ENCODE measurements at regions not wholly inside any gene's neighbourhood (a gene's known extent, or its start where the extent isn't known, plus 50 kb on each side); places are given as distances from the start of the nearest gene placed in this dataset.

DNA sequence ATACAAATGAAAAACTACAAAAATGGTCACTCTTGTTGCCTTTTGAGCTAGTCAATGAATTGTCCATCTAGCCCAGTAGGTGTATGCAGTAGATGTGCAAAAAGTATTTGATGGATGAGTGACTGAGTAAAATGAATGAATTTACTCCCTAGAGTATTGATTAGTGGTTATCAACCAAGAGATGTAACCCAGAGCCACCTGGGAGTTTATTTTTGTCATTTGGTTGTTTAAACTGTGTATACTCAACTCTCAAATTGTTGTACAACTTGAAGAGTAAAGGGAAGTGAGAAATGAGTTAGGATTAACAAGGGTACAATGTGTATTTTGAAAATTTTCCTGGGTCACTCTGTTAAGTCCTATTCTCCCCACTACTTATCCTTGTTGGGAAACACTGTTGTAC, 124.1 kb upstream of the TMCO5A start:
- Histone ChIP-seq H3K27me3 (ENCODE audit: control insufficient read depth in 3 of 3, insufficient read depth in 3 of 3, low read length in 3 of 3) (no peaks in the 10 kb centered on the region), H3K27ac (ENCODE audit: low read depth, low read length) (no peak overlapping the region), H3K36me3 (ENCODE audit: control insufficient read depth in 3 of 3, insufficient read depth in 3 of 3, low read length in 3 of 3) (no peaks in the 10 kb centered on the region), H3K9me3 (ENCODE audit: control insufficient read depth in 3 of 3, low read length in 3 of 3) (no peaks in the 10 kb centered on the region), H3K4me1 (ENCODE audit: control insufficient read depth in 3 of 3, insufficient read depth in 3 of 3, low read length in 3 of 3) (no peaks in the 10 kb centered on the region), H3K9ac (ENCODE audit: low read depth in 1 of 3, low read length in 3 of 3) (no peak overlapping the region), H3K4me3 (ENCODE audit: low read length in 3 of 3) (no peak overlapping the region)

DNA sequence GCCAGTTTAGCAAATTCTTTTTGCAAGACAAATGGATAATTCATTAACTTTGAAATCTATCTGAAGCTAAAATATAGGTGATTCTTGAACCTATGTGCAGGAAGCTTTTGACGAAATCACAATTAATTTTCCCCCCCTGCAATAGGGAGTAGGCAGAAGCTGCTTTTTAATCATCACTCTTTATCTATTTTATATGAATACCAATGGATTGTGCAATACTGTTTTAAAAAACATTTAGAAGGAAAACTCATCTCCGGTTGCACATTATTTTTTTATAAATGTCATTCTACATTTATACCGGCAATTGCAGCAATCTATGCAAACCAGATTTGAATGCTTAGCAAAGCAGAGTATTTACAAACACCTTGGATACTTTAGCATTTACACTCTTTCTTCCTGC, 121.1 kb upstream of the TMCO5A start:
- Histone ChIP-seq H3K36me3 (ENCODE audit: control insufficient read depth in 3 of 3, insufficient read depth in 3 of 3, low read length in 3 of 3) (no peaks in the 10 kb centered on the region), H3K9me3 (ENCODE audit: control insufficient read depth in 3 of 3, low read length in 3 of 3) (no peaks in the 10 kb centered on the region), H3K4me3 (ENCODE audit: low read length in 3 of 3) (no peak overlapping the region), H3K27ac (ENCODE audit: low read depth, low read length) (no peak overlapping the region), H3K9ac (ENCODE audit: low read depth in 1 of 3, low read length in 3 of 3) (no peak overlapping the region), H3K4me1 (ENCODE audit: control insufficient read depth in 3 of 3, insufficient read depth in 3 of 3, low read length in 3 of 3) (no peaks in the 10 kb centered on the region), H3K27me3 (ENCODE audit: control insufficient read depth in 3 of 3, insufficient read depth in 3 of 3, low read length in 3 of 3) (no peaks in the 10 kb centered on the region)

DNA sequence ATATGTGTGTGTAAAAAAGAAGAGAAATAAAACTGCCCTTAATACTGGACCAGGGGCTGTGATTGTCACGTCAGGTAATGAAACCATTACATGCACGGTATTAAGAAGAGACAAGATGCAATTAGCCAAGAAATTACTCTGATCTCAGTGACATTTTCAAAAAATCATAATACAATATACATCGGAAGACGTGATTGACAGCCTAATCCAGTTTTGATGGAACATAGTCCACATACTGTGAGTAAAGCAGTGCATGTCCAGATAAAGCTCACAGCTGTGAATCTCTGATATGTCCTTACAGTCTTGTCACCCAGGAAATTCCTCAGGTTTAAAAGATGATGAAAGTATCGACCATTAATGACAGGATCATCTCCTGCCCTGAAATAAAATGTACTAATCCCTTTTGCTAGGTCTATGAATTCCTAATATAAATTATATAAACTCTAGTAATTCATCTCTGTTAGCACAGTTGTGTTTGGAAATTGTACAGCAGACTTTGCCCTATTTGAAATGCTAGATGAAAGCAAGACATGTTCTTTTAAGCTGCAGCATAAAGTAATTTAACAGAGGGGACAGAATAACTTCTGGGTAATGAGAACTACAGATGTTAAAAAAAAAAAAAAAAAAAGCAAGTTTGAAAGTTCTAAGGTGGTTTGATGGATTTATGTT, 119.5 kb upstream of the TMCO5A start:
- Histone ChIP-seq H3K4me1 (ENCODE audit: control insufficient read depth in 3 of 3, insufficient read depth in 3 of 3, low read length in 3 of 3) (no peaks in the 10 kb centered on the region), H3K4me3 (ENCODE audit: low read length in 3 of 3) (no peak overlapping the region), H3K27ac (ENCODE audit: low read depth, low read length) (no peak overlapping the region), H3K27me3 (ENCODE audit: control insufficient read depth in 3 of 3, insufficient read depth in 3 of 3, low read length in 3 of 3) (no peaks in the 10 kb centered on the region), H3K9me3 (ENCODE audit: control insufficient read depth in 3 of 3, low read length in 3 of 3) (no peaks in the 10 kb centered on the region), H3K9ac (ENCODE audit: low read depth in 1 of 3, low read length in 3 of 3) (no peak overlapping the region), H3K36me3 (ENCODE audit: control insufficient read depth in 3 of 3, insufficient read depth in 3 of 3, low read length in 3 of 3) (no peaks in the 10 kb centered on the region)

DNA sequence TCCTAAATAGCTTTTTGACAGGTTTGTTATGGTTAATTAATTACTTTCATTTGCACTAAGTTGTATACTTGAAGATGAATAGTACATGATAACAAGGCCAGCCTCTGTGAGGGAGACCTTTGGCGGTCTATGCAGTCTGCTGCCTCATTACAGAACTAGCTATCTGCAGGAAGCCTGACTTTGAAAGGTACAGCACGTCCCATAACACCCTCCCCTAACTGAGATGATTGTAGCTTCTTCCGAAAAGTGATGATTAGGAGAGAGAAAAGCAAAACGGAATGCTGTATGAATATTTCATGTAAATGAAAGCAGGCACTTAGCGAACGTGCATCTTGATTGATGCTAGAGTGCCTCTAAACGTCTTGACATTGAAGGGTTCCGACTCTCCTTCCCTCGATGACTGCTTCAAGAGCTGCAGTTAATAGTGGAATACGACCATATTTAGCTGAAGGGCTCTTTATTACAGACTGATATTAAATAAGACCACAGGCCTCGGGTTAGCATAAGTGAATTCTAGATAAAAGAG, 116.2 kb upstream of the TMCO5A start:
- H3K4me1 ChIP-seq (ENCODE audit: control insufficient read depth in 3 of 3, insufficient read depth in 3 of 3, low read length in 3 of 3), result no peaks in the 10 kb centered on the region
- H3K27me3 ChIP-seq (ENCODE audit: control insufficient read depth in 3 of 3, insufficient read depth in 3 of 3, low read length in 3 of 3), result no peaks in the 10 kb centered on the region
- no peak overlapping the region for H3K27ac ChIP-seq (ENCODE audit: low read depth, low read length)
- H3K4me3 ChIP-seq (ENCODE audit: low read length in 3 of 3), result no peak overlapping the region
- H3K9me3 ChIP-seq (ENCODE audit: control insufficient read depth in 3 of 3, low read length in 3 of 3), result no peaks in the 10 kb centered on the region
- H3K9ac ChIP-seq (ENCODE audit: low read depth in 1 of 3, low read length in 3 of 3), result no peak overlapping the region
- no peaks in the 10 kb centered on the region for H3K36me3 ChIP-seq (ENCODE audit: control insufficient read depth in 3 of 3, insufficient read depth in 3 of 3, low read length in 3 of 3)

GRCh38 chr15:37819191-37819590, 115.2 kb upstream of the TMCO5A start:
- Histone ChIP-seq H3K9me3 (ENCODE audit: control insufficient read depth in 3 of 3, low read length in 3 of 3) (no peaks in the 10 kb centered on the region), H3K36me3 (ENCODE audit: control insufficient read depth in 3 of 3, insufficient read depth in 3 of 3, low read length in 3 of 3) (no peaks in the 10 kb centered on the region), H3K4me1 (ENCODE audit: control insufficient read depth in 3 of 3, insufficient read depth in 3 of 3, low read length in 3 of 3) (no peaks in the 10 kb centered on the region), H3K4me3 (ENCODE audit: low read length in 3 of 3) (no peak overlapping the region), H3K9ac (ENCODE audit: low read depth in 1 of 3, low read length in 3 of 3) (no peak overlapping the region), H3K27ac (ENCODE audit: low read depth, low read length) (no peak overlapping the region), H3K27me3 (ENCODE audit: control insufficient read depth in 3 of 3, insufficient read depth in 3 of 3, low read length in 3 of 3) (no peaks in the 10 kb centered on the region)

- Histone ChIP-seq H3K27me3 (ENCODE audit: control insufficient read depth in 3 of 3, insufficient read depth in 3 of 3, low read length in 3 of 3) (no peaks in the 10 kb centered on the region), H3K4me3 (ENCODE audit: low read length in 3 of 3) (no peak overlapping the region), H3K9me3 (ENCODE audit: control insufficient read depth in 3 of 3, low read length in 3 of 3) (no peaks in the 10 kb centered on the region), H3K4me1 (ENCODE audit: control insufficient read depth in 3 of 3, insufficient read depth in 3 of 3, low read length in 3 of 3) (no peaks in the 10 kb centered on the region), H3K9ac (ENCODE audit: low read depth in 1 of 3, low read length in 3 of 3) (no peak overlapping the region), H3K27ac (ENCODE audit: low read depth, low read length) (no peak overlapping the region), H3K36me3 (ENCODE audit: control insufficient read depth in 3 of 3, insufficient read depth in 3 of 3, low read length in 3 of 3) (no peaks in the 10 kb centered on the region)
Measured at GRCh38 chr15:37820380-37821128, 113.9 kb upstream of the TMCO5A start.

DNA sequence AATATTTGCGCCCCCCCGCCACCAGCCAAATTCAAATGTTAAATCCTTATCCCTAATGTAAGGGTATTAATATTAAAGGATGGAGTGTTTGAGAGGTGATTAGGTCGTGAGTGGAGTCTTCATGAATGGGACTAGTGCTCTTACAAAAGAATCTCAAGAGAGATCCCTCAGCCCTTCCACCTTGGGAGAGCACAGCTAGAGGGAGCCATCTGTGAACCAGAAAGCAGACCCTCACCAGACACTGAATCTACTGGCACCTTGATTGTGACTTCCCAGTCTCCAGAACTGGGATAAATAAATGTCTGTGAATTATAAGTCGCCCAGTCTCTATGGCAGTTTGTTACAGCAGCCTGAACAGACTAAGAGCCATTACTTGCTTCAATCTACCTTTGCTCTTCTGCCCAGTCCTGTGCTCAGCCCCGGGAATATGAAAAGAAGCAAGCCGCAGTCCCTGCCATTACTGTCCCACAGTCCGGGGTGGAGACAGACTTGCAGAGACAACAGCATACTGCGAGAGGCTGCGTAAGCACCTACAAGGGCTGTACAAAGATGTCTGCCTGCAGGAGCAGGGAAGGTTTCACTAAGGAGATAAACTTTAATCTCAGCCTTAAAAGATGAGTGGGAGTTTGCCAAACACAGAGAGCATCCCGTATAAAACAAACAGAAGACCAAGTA, 110.7 kb upstream of the TMCO5A start:
- Histone ChIP-seq H3K4me1 (ENCODE audit: control insufficient read depth in 3 of 3, insufficient read depth in 3 of 3, low read length in 3 of 3) (no peaks in the 10 kb centered on the region), H3K9ac (ENCODE audit: low read depth in 1 of 3, low read length in 3 of 3) (no peak overlapping the region), H3K4me3 (ENCODE audit: low read length in 3 of 3) (no peak overlapping the region), H3K9me3 (ENCODE audit: control insufficient read depth in 3 of 3, low read length in 3 of 3) (no peaks in the 10 kb centered on the region), H3K27ac (ENCODE audit: low read depth, low read length) (no peak overlapping the region), H3K36me3 (ENCODE audit: control insufficient read depth in 3 of 3, insufficient read depth in 3 of 3, low read length in 3 of 3) (no peaks in the 10 kb centered on the region), H3K27me3 (ENCODE audit: control insufficient read depth in 3 of 3, insufficient read depth in 3 of 3, low read length in 3 of 3) (no peaks in the 10 kb centered on the region)

DNA sequence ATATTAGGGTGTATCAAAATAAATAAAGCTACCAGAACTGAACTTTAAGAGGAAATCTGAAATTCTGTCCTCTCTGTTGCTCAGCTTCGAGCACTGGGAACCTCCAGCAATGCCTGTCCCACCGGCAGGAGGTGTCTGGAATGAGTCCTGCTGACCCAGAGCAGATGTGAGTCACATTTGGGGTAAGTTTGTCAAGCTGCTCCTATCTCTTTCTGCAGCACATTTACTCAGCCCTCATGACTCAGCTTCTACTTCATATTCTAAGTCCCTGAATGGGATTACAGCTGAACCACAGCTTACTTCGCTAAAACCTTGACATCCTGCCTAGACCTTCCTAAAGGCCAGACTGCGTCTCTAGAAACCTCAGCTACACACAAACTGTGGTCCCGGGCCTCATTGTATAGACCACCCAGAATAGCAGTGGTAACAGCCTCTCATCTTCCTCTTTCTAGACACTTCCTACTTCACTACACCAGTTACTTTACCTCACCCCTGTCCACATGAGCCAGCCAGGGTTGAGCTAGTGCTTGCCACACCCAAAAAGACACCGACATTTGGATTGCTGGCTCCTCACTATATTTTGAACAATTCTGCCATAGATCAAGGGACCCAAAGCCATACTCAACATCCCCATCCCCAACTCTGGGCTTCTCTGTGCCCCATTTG, 109.6 kb upstream of the TMCO5A start:
- H3K27ac ChIP-seq (ENCODE audit: low read depth, low read length), result no peak overlapping the region
- no peaks in the 10 kb centered on the region for H3K36me3 ChIP-seq (ENCODE audit: control insufficient read depth in 3 of 3, insufficient read depth in 3 of 3, low read length in 3 of 3)
- H3K4me1 ChIP-seq (ENCODE audit: control insufficient read depth in 3 of 3, insufficient read depth in 3 of 3, low read length in 3 of 3), result no peaks in the 10 kb centered on the region
- no peaks in the 10 kb centered on the region for H3K9me3 ChIP-seq (ENCODE audit: control insufficient read depth in 3 of 3, low read length in 3 of 3)
- H3K27me3 ChIP-seq (ENCODE audit: control insufficient read depth in 3 of 3, insufficient read depth in 3 of 3, low read length in 3 of 3), result no peaks in the 10 kb centered on the region
- no peak overlapping the region for H3K9ac ChIP-seq (ENCODE audit: low read depth in 1 of 3, low read length in 3 of 3)
- H3K4me3 ChIP-seq (ENCODE audit: low read length in 3 of 3), result no peak overlapping the region

DNA sequence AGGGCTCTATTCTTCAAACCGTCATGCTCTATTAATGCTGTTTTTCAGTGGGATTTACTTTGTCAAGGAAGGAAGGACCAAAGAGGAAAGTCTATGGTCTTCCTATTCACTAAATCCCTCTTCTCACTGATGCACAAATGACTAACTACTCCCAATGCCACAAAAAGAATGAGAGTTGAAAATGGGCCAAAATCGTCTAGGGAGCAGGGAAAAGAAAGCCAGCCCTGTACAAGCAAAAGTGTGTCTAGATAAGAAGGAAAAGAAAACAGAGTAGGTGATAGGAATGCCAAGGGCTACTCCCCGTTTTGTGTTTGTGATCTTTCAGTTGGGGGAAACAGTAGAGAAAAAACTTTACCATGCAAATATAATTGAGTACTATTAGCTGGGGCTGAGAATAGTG, 97.2 kb upstream of the TMCO5A start:
- Histone ChIP-seq H3K4me3 (ENCODE audit: low read length in 3 of 3) (no peak overlapping the region), H3K27ac (ENCODE audit: low read depth, low read length) (no peak overlapping the region)

More for the DNA sequence above, 97.2 kb upstream of the TMCO5A start:
- no peak overlapping the region for H3K9ac ChIP-seq (ENCODE audit: low read depth in 1 of 3, low read length in 3 of 3)
- H3K4me1 ChIP-seq (ENCODE audit: control insufficient read depth in 3 of 3, insufficient read depth in 3 of 3, low read length in 3 of 3), result no peaks in the 10 kb centered on the region
- no peaks in the 10 kb centered on the region for H3K27me3 ChIP-seq (ENCODE audit: control insufficient read depth in 3 of 3, insufficient read depth in 3 of 3, low read length in 3 of 3)
- H3K36me3 ChIP-seq (ENCODE audit: control insufficient read depth in 3 of 3, insufficient read depth in 3 of 3, low read length in 3 of 3), result no peaks in the 10 kb centered on the region
- H3K9me3 ChIP-seq (ENCODE audit: control insufficient read depth in 3 of 3, low read length in 3 of 3), result no peaks in the 10 kb centered on the region

Measured in skeletal muscle tissue (tissue), 3 donors.